PFSK-1 (cell line): ENCODE measurements at regions not wholly inside any gene's neighbourhood (a gene's known extent, or its start where the extent isn't known, plus 50 kb on each side); places are given as distances from the start of the nearest gene placed in this dataset.

Source experiments
- FOXP2 ChIP-seq: optimal IDR thresholded peaks from 2 replicates; pipeline ENCODE3; 2011; ENCODE audit warnings: borderline replicate concordance, control low read depth, inconsistent platforms; ENCODE audit not compliant: insufficient read depth; ENCODE audit errors: extremely low read length, extremely low read depth
- POLR2AphosphoS5 ChIP-seq: IDR thresholded peaks from 2 replicates; pipeline ENCODE4 v1.6.1; 2012; ENCODE audit warnings: low read depth, mild to moderate bottlenecking, control low read depth, low read length, moderate library complexity
- REST ChIP-seq, 2 experiments: IDR thresholded peaks; 2 replicates each; pipeline versions ENCODE4 v1.6.1 to v1.8.0; 2011 to 2012; ENCODE audit warnings: low read depth in 2 of 2, low read length in 2 of 2, control low read depth in 1 of 2, inconsistent platforms in 1 of 2, mild to moderate bottlenecking in 1 of 2, moderate library complexity in 1 of 2; ENCODE audit not compliant: insufficient read depth in 1 of 2
- SIN3A ChIP-seq: IDR thresholded peaks from 2 replicates; pipeline ENCODE4 v1.6.1; 2012; ENCODE audit warnings: mild to moderate bottlenecking, low read length, moderate library complexity, borderline replicate concordance; ENCODE audit not compliant: insufficient read depth
- TAF1 ChIP-seq: IDR thresholded peaks from 2 replicates; pipeline ENCODE4 v1.6.1; 2012; ENCODE audit warnings: low read length, control low read depth, borderline replicate concordance; ENCODE audit not compliant: insufficient read depth

- TF ChIP-seq POLR2AphosphoS5 (no peak), TAF1 (no peak), FOXP2 (no peak), REST (IDR thresholded peaks at IDR 0.05; ENCODE audit: insufficient read depth in 1 of 2, low read depth in 2 of 2, low read length in 2 of 2) (no peak), SIN3A (no peak)
These were observed 224.9 kb downstream of the INSIG2 start for GRCh38 chr2:118312969-118313756.
